Liver (tissue), 8 donors: ENCODE measurements at regions not wholly inside any gene's neighbourhood (a gene's known extent, or its start where the extent isn't known, plus 50 kb on each side); places are given as distances from the start of the nearest gene placed in this dataset.
"Not testable (repeated sequence)": the region's sequence is repeated elsewhere in the genome, so short reads cannot be mapped to it uniquely, and the experiment has no call there.

ENCODE experiments used
- DNase-seq: peaks from one replicate; pipeline ENCODE4 v3.0.0-alpha.2; 2017; ENCODE audit warnings: low spot score
- H3K27ac ChIP-seq, 2 donors: one replicate each; pipeline ENCODE4 v1.7.0; 2013; ENCODE audit warnings: inconsistent platforms in 2 of 2, low read length in 2 of 2, control low read depth in 1 of 2, low read depth in 1 of 2, mild to moderate bottlenecking in 1 of 2
- H3K27me3 ChIP-seq, 4 donors: one replicate each; pipeline versions ENCODE4 v1.6.1 to v1.7.0; 2013; ENCODE audit warnings: low read length in 3 of 4, inconsistent platforms in 1 of 4, mild to moderate bottlenecking in 1 of 4, moderate library complexity in 1 of 4; ENCODE audit not compliant: control insufficient read depth in 4 of 4, insufficient read depth in 4 of 4
- H3K36me3 ChIP-seq, 4 donors: one replicate each; pipeline versions ENCODE4 v1.6.1 to v1.7.0; 2013; ENCODE audit warnings: low read length in 3 of 4, mild to moderate bottlenecking in 3 of 4, low read depth in 1 of 4, moderate library complexity in 1 of 4; ENCODE audit not compliant: control insufficient read depth in 4 of 4, insufficient read depth in 3 of 4
- H3K4me1 ChIP-seq, 4 donors: one replicate each; pipeline versions ENCODE4 v1.6.1 to v1.7.0; 2013; ENCODE audit warnings: low read length in 3 of 4, mild to moderate bottlenecking in 3 of 4, moderate library complexity in 1 of 4; ENCODE audit not compliant: control insufficient read depth in 4 of 4, insufficient read depth in 4 of 4
- H3K4me3 ChIP-seq, 3 donors: one replicate each; pipeline versions ENCODE4 v1.6.1 to v1.7.0; 2013; ENCODE audit warnings: low read length in 3 of 3, control low read depth in 1 of 3, low read depth in 1 of 3, mild to moderate bottlenecking in 1 of 3
- H3K9ac ChIP-seq, 2 donors: one replicate each; pipeline ENCODE4 v1.7.0; 2013; ENCODE audit warnings: low read length in 2 of 2, mild to moderate bottlenecking in 2 of 2, moderate library complexity in 2 of 2, control low read depth in 1 of 2, low read depth in 1 of 2
- H3K9me3 ChIP-seq, 4 donors: one replicate each; pipeline versions ENCODE4 v1.6.1 to v1.7.0; 2013; ENCODE audit warnings: low read length in 3 of 4; ENCODE audit not compliant: control insufficient read depth in 4 of 4
- CTCF ChIP-seq: fragments of 150-350 bp; IDR thresholded peaks from 2 replicates; pipeline ENCODE4 v1.5.1; 2017; ENCODE audit warnings: improper control_type of control experiment, low read depth, low read length; ENCODE audit not compliant: missing input control
- EGR1 ChIP-seq, 2 donors: IDR thresholded peaks; 2 replicates each; pipeline ENCODE4 v1.6.1; 2016 to 2018; ENCODE audit warnings: antibody characterized with exemption in 2 of 2, low read depth in 2 of 2
- FOXA1 ChIP-seq: IDR thresholded peaks from 2 replicates; pipeline ENCODE4 v1.6.1; 2016; ENCODE audit warnings: antibody characterized with exemption
- GABPA ChIP-seq, 2 donors: IDR thresholded peaks in 1 of 2; conservative IDR thresholded peaks in 1 of 2; 2 replicates each; pipeline ENCODE4 v1.6.1; 2016; ENCODE audit warnings: antibody characterized with exemption in 2 of 2, mild to moderate bottlenecking in 1 of 2, moderate library complexity in 1 of 2
- HNF4A ChIP-seq, 2 donors: conservative IDR thresholded peaks; 2 replicates each; pipeline ENCODE4 v1.6.1; 2016; ENCODE audit warnings: antibody characterized with exemption in 2 of 2, mild to moderate bottlenecking in 2 of 2
- HNF4G ChIP-seq: IDR thresholded peaks from 2 replicates; pipeline ENCODE4 v1.6.1; 2016; ENCODE audit warnings: antibody characterized with exemption
- JUND ChIP-seq, 2 donors: IDR thresholded peaks; 2 replicates each; pipeline ENCODE4 v1.6.1; 2016; ENCODE audit warnings: antibody characterized with exemption in 2 of 2
- MAX ChIP-seq: IDR thresholded peaks from 2 replicates; pipeline ENCODE4 v1.6.1; 2016; ENCODE audit warnings: antibody characterized with exemption
- NR2F2 ChIP-seq: IDR thresholded peaks from 2 replicates; pipeline ENCODE4 v1.6.1; 2016; ENCODE audit warnings: antibody characterized with exemption
- RAD21 ChIP-seq, 2 donors: IDR thresholded peaks; 2 replicates each; pipeline ENCODE4 v1.6.1; 2016; ENCODE audit warnings: antibody characterized with exemption in 2 of 2, mild to moderate bottlenecking in 2 of 2
- REST ChIP-seq: IDR thresholded peaks from 2 replicates; pipeline ENCODE4 v1.6.1; 2016; ENCODE audit warnings: antibody characterized with exemption, mild to moderate bottlenecking
- RXRA ChIP-seq, 2 donors: IDR thresholded peaks; 2 replicates each; pipeline ENCODE4 v1.6.1; 2017 to 2018; ENCODE audit warnings: antibody characterized with exemption in 2 of 2, mild to moderate bottlenecking in 1 of 2
- SP1 ChIP-seq: IDR thresholded peaks from 2 replicates; pipeline ENCODE4 v1.6.1; 2018; ENCODE audit warnings: antibody characterized with exemption, mild to moderate bottlenecking
- TAF1 ChIP-seq: conservative IDR thresholded peaks from 2 replicates; pipeline ENCODE4 v1.6.1; 2016; ENCODE audit warnings: antibody characterized with exemption, mild to moderate bottlenecking
- YY1 ChIP-seq: IDR thresholded peaks from 2 replicates; pipeline ENCODE4 v1.6.1; 2016; ENCODE audit warnings: antibody characterized with exemption, mild to moderate bottlenecking
- ZBTB33 ChIP-seq: IDR thresholded peaks from 2 replicates; pipeline ENCODE4 v1.6.1; 2016; ENCODE audit warnings: antibody characterized with exemption
- WGBS: extraction: QIAGEN DNeasy Blood & Tissue Kit; methylation state at CpG from one replicate; pipeline ENCODE4 v1.1.7; 2013; 5-methylcytosine and 5-hydroxymethylcytosine counted together
- donor health status: healthy.
- donor health status: healthy.
- donor health status: healthy.
- donor health status: healthy.
- donor health status: healthy.

- H3K27me3 ChIP-seq: no peaks in the 10 kb centered on the region
- no peaks in the 10 kb centered on the region for H3K36me3 ChIP-seq
- H3K27ac ChIP-seq: no peak overlapping the region
- no peak for TF ChIP-seq JUND (IDR thresholded peaks at IDR 0.05)
- TF ChIP-seq FOXA1: no peak
- no peak for TF ChIP-seq SP1
- TF ChIP-seq MAX: no peak
- no peak for TF ChIP-seq ZBTB33
- TF ChIP-seq HNF4A (conservative IDR thresholded peaks at IDR 0.05): no peak
- no peak for TF ChIP-seq RXRA (IDR thresholded peaks at IDR 0.05)
- no peak for TF ChIP-seq HNF4G
- no peak for TF ChIP-seq RAD21 (IDR thresholded peaks at IDR 0.05)
- no peak for TF ChIP-seq NR2F2
- TF ChIP-seq GABPA (IDR thresholded peaks at IDR 0.05 in 1 of 2, conservative IDR thresholded peaks at IDR 0.05 in 1 of 2): no peak
- TF ChIP-seq YY1: no peak
- no peak for TF ChIP-seq TAF1
- no peak for TF ChIP-seq CTCF
- TF ChIP-seq REST: no peak
- no peak for TF ChIP-seq EGR1 (IDR thresholded peaks at IDR 0.05; ENCODE audit: low read depth in 2 of 2)
- no peaks in the 10 kb centered on the region for H3K4me1 ChIP-seq
- no peak overlapping the region for H3K4me3 ChIP-seq
- peaks cover 0 to 3% (median 0%) of the 10 kb centered on the region in 4 donors for H3K9me3 ChIP-seq
- WGBS: 90% methylated on average over 5 of the region's 5 CpGs
- H3K9ac ChIP-seq: no peak overlapping the region
- no peak for DNase-seq
These were observed 254.6 kb upstream of the NRP1 start for GRCh38 chr10:33588974-33589600.

GRCh38 chr10:33584596-33584995 is 250.1 kb upstream of the NRP1 start:
- not testable (repeated sequence) for H3K4me1 ChIP-seq, H3K27ac ChIP-seq, H3K36me3 ChIP-seq, H3K9ac ChIP-seq, DNase-seq, H3K9me3 ChIP-seq, H3K4me3 ChIP-seq, H3K27me3 ChIP-seq
- WGBS: 87% methylated on average over 3 of the region's 3 CpGs
